ENCODE measurements at regions not wholly inside any gene's neighbourhood (a gene's known extent, or its start where the extent isn't known, plus 50 kb on each side); places are given as distances from the start of the nearest gene placed in this dataset.

- no peak for TF ChIP-seq CTCF (conservative IDR thresholded peaks at IDR 0.05 in 1 of 2, IDR thresholded peaks at IDR 0.05 in 1 of 2; ENCODE audit: low read depth in 1 of 2, low read length in 2 of 2)
- no peak for TF ChIP-seq EZH2 (IDR thresholded peaks at IDR 0.05; ENCODE audit: low read length, missing control alignments)
Observed at GRCh38 chr15:67914028-67914427, 74.2 kb upstream of the RNU6-1 start.

Measured in fibroblast of lung (primary cell).